GDM1 (cell line): ENCODE measurements at regions not wholly inside any gene's neighbourhood (a gene's known extent, or its start where the extent isn't known, plus 50 kb on each side); places are given as distances from the start of the nearest gene placed in this dataset.
"Not testable (repeated sequence)": the region's sequence is repeated elsewhere in the genome, so short reads cannot be mapped to it uniquely, and the experiment has no call there.

Experiments used
- DNase-seq: peaks from one replicate; lab custom pipeline; 2025; lab: John Stamatoyannopoulos, UW

DNA sequence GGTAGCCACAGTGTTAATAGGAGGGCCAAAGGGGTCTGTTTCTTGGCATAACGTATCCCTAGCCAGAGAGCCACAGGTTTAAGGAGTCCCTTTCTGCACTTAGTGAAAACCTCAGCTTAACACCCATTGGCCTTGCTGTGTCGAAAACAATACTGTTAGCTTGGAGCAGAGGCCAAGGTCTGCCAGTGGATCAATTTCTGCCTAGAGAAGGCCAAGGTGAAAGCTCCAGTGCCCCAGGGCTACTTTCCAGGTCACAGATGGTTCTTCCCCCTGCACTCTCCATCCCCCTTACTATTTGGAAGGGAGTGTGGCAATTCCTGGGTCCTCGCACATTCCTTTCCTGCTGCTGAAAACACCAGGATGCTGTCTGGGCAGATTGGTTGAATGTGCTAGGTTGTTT is 74.8 kb upstream of the TNP1 start:
- no peak for DNase-seq

DNA sequence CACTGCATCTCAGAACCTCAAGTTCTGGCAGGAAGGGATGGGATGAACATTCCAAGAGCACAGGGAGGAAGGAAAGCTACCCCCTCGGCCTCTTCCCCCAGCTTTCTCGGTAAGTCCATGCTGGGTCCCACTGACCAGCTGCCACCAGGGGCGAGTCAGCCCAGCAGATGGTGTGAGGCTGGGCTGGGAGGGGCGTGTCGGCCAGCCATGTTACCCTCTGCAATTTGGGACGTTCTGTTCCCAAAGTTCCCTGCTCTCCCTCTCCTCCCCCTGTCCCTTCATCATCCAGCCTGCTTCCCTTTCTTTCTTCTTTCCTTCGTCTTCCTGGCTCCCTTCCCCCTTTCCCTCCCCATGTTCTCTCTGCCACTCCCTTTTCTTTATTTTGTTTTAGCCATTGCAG is 74.3 kb upstream of the TNP1 start:
- DNase-seq, result no peak

DNA sequence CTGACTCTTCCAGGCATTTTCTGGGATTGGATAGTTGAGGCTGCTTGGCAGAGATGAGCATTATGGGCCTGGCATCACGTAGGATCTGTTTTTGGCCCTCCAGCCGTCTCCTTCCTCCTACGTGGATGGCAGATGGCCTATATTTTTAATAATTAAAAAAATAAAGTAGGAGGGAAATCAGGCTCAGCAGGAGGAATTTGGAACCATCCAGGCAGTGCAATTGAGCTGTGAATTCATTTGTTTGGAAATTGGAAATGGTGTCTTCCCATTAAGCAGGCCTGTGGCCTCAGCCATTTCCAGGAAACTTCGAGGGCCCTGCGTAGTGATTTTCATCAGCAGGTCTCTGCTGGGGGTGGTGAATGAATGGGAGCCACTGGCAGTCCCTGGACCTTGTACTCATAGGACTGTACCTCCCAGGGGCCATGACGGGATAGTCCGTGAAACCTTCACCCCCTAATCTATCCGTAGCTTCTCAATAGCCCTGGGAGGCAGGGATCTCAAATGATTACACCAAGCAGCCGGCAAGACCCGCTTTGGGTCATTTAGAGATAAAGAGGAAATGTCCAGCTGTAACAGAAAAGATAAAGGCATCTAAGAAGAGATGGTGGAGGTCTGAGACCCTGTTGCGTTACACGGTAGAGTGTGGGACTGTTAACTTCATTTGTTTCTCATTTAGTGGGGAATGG is 73.1 kb upstream of the TNP1 start:
- DNase-seq, result no peak

GRCh38 chr2:216932113-216932862 is 72.4 kb upstream of the TNP1 start:
- no peak for DNase-seq

- DNase-seq, result no peak
Measured at GRCh38 chr2:216930716-216931115, 70.9 kb upstream of the TNP1 start.

GRCh38 chr2:216929338-216929737 is 69.5 kb upstream of the TNP1 start:
- DNase-seq, result not testable (repeated sequence)

DNA sequence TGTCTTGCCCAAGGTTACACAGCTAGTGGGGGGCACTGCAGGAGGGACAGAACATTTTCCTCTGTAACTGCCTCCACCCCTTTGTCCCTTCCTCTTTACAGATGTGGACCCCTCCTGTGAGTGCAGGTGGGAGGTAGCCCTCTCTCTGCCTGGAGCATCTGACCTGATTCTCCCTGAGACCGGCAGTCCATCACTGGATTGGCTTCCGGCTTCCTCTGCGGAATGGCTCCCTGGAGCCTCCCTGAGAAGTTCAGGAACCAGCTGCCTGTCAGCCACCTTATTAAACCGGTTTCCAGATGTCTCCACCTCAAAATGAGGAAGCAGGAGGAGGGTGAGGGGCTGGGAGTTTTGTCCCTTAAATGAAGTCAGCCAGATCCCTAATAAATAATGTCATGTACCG is 67.3 kb upstream of the TNP1 start:
- DNase-seq, result no peak

- no peak for DNase-seq
Measured at GRCh38 chr2:216925636-216926366, 65.9 kb upstream of the TNP1 start.

- no peak for DNase-seq
Measured at GRCh38 chr2:216925006-216925405, 65.1 kb upstream of the TNP1 start.

DNA sequence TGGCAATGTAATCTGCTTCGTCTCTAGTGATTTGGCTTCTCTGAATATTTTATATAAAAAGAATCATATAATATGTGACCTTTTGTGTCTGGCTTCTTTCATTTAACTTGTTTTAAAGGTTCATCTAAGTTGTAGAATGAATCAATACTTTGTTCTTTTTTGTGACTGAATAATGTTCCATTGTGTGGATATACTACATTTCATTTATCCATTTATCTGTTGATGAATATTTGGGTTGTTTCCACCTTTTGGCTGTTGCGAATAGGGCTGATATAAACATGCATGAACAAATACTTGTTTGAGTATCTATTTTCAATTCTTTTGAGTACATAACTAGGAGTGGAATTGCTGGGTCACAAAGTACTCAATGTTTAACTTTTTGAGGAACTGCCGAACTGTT is 63.8 kb upstream of the TNP1 start:
- DNase-seq, result no peak

- no peak for DNase-seq
Measured at GRCh38 chr2:216922175-216922780, 62.4 kb upstream of the TNP1 start.

DNA sequence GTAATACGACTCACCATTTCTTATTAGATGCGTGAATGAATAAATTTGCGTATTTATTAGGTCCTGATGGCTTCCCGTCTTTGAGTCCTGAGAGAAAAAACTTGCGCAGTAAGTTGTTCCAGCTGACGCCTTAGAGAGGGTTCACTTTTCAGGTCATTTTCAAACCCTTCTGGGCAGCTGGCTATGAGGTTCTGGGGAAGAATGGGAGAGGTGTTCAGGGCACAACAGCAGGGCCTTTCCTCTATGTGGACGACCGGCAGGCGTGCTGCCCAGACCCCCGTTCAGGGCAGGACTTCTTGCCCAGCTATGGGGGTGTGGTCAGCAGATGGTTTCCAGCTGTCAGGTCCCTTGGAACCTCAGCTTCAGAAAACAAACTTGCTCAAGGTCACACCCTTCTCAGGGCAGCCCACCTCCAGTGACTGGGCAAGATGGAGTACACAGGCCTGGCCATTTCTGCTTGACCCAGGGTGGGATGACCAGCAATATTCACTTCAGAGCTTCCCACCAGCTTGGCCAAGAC is 61.1 kb upstream of the TNP1 start:
- no peak for DNase-seq

DNA sequence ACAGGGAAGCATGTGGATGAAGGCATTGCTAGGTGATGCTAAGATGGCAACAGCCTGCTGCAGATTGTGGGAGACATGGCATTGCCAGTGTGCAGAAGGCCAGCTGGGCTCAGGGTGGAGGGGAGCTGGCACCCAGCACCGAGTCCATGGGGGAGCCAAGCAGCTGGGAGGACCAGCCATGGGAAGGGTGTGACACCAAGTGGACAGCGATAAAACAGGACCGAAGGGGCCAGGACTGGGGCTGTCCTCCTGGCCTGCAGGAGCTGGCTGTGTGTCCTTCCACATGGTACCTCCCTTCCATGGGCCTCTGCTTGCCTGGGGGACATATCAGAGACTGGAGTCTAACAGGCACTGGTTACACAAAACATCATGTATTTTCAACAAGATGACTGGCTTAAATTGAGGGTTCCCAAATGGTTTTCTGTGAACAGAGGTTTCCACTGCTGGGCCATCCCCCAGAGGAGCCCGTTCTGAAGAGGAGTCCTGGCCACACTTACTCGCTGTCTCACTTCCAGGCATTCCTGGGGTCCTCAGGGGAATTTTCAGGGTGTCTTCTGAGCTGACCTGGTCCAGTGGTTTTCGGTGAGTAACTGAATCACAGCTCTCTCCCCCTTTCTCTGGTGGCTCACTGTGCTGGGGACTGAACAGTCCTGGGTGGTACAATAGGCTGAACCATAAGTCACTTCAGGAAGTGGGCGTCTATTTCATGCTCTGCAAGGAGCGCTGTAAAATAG is 60.4 kb upstream of the TNP1 start:
- DNase-seq, result no peak

DNA sequence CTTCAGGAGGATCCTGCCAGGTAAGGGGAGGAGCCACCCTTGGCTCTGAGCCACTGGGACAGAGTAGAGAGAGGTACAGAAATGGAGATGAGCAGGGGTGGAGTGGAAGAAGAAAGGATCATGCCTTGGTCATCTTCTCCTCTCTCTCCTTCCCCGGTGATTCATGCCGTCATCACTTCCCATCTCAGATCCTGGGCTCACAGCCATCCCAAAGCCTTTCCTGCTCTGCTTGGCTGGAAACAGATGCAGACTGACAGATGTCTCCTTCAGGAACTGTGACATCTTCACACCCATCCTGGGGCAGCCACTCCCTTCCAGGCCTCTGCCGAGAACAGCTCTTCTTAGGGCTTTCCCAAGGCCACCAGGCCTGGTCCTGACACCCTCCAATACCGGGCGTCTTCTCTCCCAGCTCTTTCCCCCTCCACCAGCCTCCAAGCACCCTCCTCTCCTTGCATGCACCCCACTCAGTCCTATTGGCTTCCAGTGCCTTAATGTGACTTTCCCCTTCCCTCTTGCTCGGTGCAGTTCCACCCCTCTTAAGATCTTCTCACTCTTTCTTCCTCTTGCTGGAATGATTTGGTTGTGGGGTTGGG is 58.3 kb upstream of the TNP1 start:
- DNase-seq, result no peak

- no peak for DNase-seq
Measured at GRCh38 chr2:216916956-216917650, 57.2 kb upstream of the TNP1 start.

- no peak for DNase-seq
Measured at GRCh38 chr2:216915557-216916150, 55.8 kb upstream of the TNP1 start.

DNA sequence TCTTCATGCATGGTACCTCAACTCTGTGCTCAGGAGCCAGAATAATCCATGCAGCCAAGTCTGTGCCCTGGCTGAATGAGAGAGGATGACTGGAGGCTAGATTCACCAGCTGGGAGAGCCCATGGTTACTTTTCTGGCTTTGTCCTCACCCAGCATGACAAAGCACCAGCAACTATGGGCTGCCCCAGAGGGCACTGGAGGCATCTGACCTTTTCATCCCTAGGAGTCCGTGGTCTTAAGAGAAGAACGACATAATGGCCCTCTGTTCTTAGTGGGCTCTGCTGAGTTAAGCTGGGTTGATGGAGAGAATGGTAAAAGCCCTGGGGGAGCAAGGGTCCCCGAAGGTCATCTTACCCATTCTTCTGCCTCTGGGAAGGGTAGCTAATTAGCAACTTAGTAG is 54.6 kb upstream of the TNP1 start:
- no peak for DNase-seq

DNA sequence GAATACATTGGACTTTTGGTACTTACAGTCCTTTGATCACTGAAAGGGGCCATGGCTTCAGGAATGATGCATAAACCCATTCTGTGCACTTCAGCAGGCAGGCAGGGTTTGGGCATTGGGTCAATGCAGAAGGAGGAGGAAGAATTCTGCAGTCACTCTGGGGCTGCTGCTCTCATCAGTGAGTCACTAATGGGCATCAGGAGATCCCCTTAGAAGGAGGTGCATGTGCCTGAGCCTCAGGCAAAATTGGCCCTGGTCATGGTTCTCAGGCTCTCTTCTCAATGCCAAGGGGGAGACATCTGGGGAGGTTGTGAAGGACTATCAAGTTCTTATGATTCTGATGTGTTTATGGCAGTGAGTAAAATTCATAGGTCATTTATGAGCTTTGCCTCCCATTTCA is 52.0 kb upstream of the TNP1 start:
- DNase-seq, result no peak

DNA sequence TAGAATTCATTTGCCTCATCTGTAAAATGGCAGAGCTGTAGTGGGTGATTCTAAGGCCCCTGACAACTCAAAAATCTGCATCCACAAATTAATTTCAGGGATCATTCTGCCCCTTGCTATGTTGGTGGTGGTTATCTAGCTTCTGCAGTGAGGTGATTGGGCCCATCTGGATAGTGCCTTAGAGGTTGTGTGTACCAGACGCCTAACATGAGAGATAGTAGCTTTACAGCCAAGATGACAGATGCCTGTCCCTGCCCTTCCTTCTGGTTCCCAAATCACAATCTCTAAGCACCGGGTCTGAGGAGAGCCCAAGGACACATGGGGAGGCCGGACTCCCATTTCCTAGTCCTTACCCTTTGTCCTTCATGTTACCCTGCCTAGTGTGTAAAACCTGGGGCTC is 51.1 kb upstream of the TNP1 start:
- DNase-seq, result no peak

DNA sequence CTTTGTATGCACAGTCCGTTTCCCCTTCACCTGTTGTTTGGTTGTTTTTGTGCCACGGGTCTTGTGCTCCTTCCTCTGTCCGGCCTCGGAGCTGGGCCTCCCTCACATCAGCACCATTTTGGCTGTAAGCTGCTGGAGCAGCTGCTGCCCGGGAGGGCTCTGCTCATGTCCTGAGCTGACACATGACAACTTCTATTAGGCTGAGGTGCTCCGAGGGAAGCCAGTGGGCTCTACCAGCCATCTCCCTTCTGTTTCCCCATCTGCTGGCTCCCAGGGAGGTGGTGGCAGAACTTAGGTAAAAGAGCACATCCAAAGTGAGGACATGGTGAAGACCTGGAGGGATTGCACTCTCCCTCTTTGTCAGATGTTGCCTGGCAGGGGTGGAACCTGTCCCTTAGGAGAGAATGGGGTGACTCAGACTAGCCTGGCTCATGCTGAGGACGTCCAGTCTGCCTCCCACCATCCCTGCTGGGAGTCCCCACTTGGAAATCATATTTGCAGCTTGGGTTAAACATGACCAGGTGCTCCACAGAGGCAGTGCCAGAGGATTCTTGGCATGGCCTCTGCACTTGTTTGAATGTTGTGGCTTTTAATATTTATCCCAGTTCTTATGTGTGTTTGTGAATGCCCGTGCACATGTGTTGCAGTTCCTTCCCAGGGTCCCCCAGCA is 49.8 kb upstream of the TNP1 start:
- DNase-seq, result no peak
